Body of pancreas (tissue), 4 donors: ENCODE measurements at regions not wholly inside any gene's neighbourhood (a gene's known extent, or its start where the extent isn't known, plus 50 kb on each side); places are given as distances from the start of the nearest gene placed in this dataset.
"Not testable (repeated sequence)": the region's sequence is repeated elsewhere in the genome, so short reads cannot be mapped to it uniquely, and the experiment has no call there.

Source experiments
- CTCF ChIP-seq, 7 experiments: fragments of 450-650 bp in 4 of 7; fragments of 200-600 bp in 3 of 7; sonication (generic) in 3 of 7; IDR thresholded peaks; one replicate each; pipeline ENCODE4 v1.5.1; 2016 to 2019; ENCODE audit warnings: antibody characterized with exemption in 7 of 7
- POLR2A ChIP-seq, 3 donors: fragments of 450-650 bp; IDR thresholded peaks; one replicate each; pipeline ENCODE4 v1.6.1; 2016; ENCODE audit warnings: antibody characterized with exemption in 3 of 3, mild to moderate bottlenecking in 2 of 3

- TF ChIP-seq CTCF, POLR2A (IDR thresholded peaks at IDR 0.05): not testable (repeated sequence)
Measured at GRCh38 chr1:193378451-193378850, 192.0 kb upstream of the B3GALT2 start.
